GM10266 (cell line): ENCODE measurements at regions not wholly inside any gene's neighbourhood (a gene's known extent, or its start where the extent isn't known, plus 50 kb on each side); places are given as distances from the start of the nearest gene placed in this dataset.

Experiments used
- DNase-seq: peaks from one replicate; pipeline ENCODE4 v3.0.0; 2012; ENCODE audit errors: extremely low spot score
- CTCF ChIP-seq: IDR thresholded peaks from 2 replicates; pipeline ENCODE4 v1.5.1; 2012; ENCODE audit warnings: mild to moderate bottlenecking, low read depth; ENCODE audit not compliant: control insufficient read depth, insufficient read depth; ENCODE audit errors: missing control alignments

- DNase-seq = no peak
- TF ChIP-seq CTCF = no peak
Observed at GRCh38 chr5:57414857-57415256, 67.8 kb downstream of the ACTBL2 start.

GRCh38 chr5:57414191-57414590 is 68.4 kb downstream of the ACTBL2 start:
- DNase-seq = no peak
- TF ChIP-seq CTCF = no peak

- DNase-seq = no peak
- TF ChIP-seq CTCF = no peak
Observed at GRCh38 chr5:57413145-57413544, 69.5 kb downstream of the ACTBL2 start.

- no peak for DNase-seq
- TF ChIP-seq CTCF = no peak
Observed at GRCh38 chr5:57412680-57413079, 69.9 kb downstream of the ACTBL2 start.

- TF ChIP-seq CTCF = no peak
- no peak for DNase-seq
Observed at GRCh38 chr5:57411982-57412381, 70.6 kb downstream of the ACTBL2 start.

- DNase-seq = no peak
- no peak for TF ChIP-seq CTCF
Observed at GRCh38 chr5:57410374-57411320, 72.0 kb downstream of the ACTBL2 start.

- no peak for DNase-seq
- TF ChIP-seq CTCF = no peak
Observed at GRCh38 chr5:57408714-57409113, 73.9 kb downstream of the ACTBL2 start.
